KMS-11 (cell line): ENCODE measurements at regions not wholly inside any gene's neighbourhood (a gene's known extent, or its start where the extent isn't known, plus 50 kb on each side); places are given as distances from the start of the nearest gene placed in this dataset.
"Not testable (repeated sequence)": the region's sequence is repeated elsewhere in the genome, so short reads cannot be mapped to it uniquely, and the experiment has no call there.

Experiments
- H2AFZ ChIP-seq: fragments of 200-600 bp; sonication (generic); 2 replicates; pipeline ENCODE4 v1.6.1; 2016; ENCODE audit warnings: antibody characterized with exemption, mixed run types, low read depth
- H3K27ac ChIP-seq: fragments of 200-600 bp; sonication (generic); 2 replicates; pipeline ENCODE4 v1.6.1; 2016; ENCODE audit warnings: mild to moderate bottlenecking, mixed run types
- H3K27me3 ChIP-seq: fragments of 200-600 bp; sonication (generic); 2 replicates; pipeline ENCODE4 v1.6.1; 2017; ENCODE audit warnings: mild to moderate bottlenecking, low read depth, mixed run types, moderate library complexity; ENCODE audit not compliant: insufficient read depth
- H3K36me3 ChIP-seq: fragments of 200-600 bp; sonication (generic); 2 replicates; pipeline ENCODE4 v1.6.1; 2017; ENCODE audit warnings: mild to moderate bottlenecking, mixed run types; ENCODE audit not compliant: insufficient read depth
- H3K4me1 ChIP-seq: fragments of 200-600 bp; sonication (generic); 2 replicates; pipeline ENCODE4 v1.6.1; 2016; ENCODE audit warnings: mild to moderate bottlenecking, low read depth, mixed run types; ENCODE audit not compliant: poor library complexity, severe bottlenecking
- H3K4me2 ChIP-seq: fragments of 200-600 bp; sonication (generic); 2 replicates; pipeline ENCODE4 v1.7.0; 2016; ENCODE audit warnings: mild to moderate bottlenecking, mixed run types
- H3K4me3 ChIP-seq: fragments of 200-600 bp; sonication (generic); IDR thresholded peaks from 2 replicates; pipeline ENCODE4 v1.6.1; 2017; ENCODE audit warnings: low read depth, low read length, mixed read lengths; ENCODE audit not compliant: insufficient read depth
- H3K79me2 ChIP-seq: fragments of 200-600 bp; sonication (generic); 2 replicates; pipeline ENCODE4 v1.6.1; 2016; ENCODE audit warnings: low read depth, mixed run types; ENCODE audit not compliant: insufficient read depth
- H3K9ac ChIP-seq: fragments of 200-600 bp; sonication (generic); 2 replicates; pipeline ENCODE4 v1.6.1; 2016; ENCODE audit warnings: mild to moderate bottlenecking, mixed run types
- H4K20me1 ChIP-seq: fragments of 200-600 bp; sonication (generic); 2 replicates; pipeline ENCODE4 v1.6.1; 2016; ENCODE audit warnings: mild to moderate bottlenecking, mixed run types; ENCODE audit not compliant: insufficient read depth
- TF ChIP-seq, protein P1 (sequence below): fragments of 200-600 bp; sonication (generic); conservative IDR thresholded peaks from 2 replicates; pipeline ENCODE4 v1.6.1; 2017; ENCODE audit warnings: low read depth, mild to moderate bottlenecking, antibody characterized with exemption, low read length, moderate library complexity, mixed read lengths

DNA sequence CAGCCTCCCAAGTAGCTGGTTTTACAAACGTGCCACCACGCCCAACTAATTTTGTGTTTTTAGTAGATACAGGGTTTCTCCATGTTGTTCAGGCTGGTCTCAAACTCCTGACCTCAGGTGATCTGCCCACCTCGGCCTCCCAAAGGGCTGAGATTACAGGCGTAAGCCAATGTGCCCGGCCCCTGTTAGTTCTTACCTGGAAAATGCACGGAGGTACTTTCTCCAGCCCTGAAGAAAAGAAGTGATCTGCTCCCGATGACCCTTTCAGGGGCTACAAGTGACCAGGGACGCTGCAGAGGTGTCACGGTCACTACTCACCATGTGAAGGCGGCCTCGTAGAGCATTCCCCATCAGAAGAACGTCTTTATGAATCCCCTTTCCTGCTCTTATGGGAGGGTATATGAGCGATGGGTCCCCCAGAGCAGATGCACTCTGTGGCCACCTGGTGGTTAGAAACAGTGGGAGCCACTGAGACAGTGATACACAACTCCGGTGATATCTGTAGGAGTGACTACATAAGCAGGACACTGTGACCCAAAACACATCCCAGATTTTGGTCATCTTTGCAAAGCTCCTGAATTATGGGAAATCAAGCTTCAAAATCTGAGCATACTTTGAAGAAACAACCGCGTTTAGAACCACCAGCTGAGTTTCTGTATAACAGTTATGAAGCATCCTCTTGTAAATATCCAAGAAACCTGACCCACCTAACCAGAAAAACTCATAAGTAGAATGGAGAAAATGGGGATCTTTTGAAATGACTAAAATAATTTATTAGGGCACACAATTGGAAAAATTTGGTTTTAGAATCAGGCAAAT lies 102.7 kb upstream of the NBPF11 start:
- not testable (repeated sequence) for H3K27ac ChIP-seq, H3K36me3 ChIP-seq, H3K4me1 ChIP-seq, H3K4me3 ChIP-seq, H3K4me2 ChIP-seq, H3K9ac ChIP-seq, H4K20me1 ChIP-seq, H3K27me3 ChIP-seq, H3K79me2 ChIP-seq
- TF ChIP-seq, protein P1, sequence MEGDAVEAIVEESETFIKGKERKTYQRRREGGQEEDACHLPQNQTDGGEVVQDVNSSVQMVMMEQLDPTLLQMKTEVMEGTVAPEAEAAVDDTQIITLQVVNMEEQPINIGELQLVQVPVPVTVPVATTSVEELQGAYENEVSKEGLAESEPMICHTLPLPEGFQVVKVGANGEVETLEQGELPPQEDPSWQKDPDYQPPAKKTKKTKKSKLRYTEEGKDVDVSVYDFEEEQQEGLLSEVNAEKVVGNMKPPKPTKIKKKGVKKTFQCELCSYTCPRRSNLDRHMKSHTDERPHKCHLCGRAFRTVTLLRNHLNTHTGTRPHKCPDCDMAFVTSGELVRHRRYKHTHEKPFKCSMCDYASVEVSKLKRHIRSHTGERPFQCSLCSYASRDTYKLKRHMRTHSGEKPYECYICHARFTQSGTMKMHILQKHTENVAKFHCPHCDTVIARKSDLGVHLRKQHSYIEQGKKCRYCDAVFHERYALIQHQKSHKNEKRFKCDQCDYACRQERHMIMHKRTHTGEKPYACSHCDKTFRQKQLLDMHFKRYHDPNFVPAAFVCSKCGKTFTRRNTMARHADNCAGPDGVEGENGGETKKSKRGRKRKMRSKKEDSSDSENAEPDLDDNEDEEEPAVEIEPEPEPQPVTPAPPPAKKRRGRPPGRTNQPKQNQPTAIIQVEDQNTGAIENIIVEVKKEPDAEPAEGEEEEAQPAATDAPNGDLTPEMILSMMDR = peak; percentile 89
- peak overlapping the region; percentile 13; the same call in 1 of the 2 replicates for H2AFZ ChIP-seq

DNA sequence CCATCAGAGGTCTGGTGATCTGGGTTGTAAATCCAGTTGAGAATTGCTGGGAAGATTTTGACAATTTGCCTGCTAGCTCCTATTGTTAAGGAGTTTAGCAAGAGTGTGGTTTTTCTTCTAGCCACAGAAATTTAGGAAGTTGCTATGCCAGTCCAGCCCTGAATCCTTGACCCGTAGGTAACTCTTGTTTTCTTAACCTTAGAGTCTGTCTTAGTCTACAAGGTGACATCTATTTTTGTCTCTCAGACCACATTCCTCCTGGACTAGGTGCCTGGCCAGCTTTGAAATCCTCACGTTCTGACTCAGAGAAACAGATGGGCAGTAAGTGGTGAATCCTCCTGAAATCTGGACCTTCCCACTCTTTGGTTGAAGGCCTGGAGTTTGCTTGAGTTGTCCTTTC lies 101.7 kb upstream of the NBPF11 start:
- not testable (repeated sequence) for H4K20me1 ChIP-seq, H3K27me3 ChIP-seq, H3K79me2 ChIP-seq, H3K36me3 ChIP-seq, H3K27ac ChIP-seq, H3K4me3 ChIP-seq, H3K4me2 ChIP-seq, H3K4me1 ChIP-seq, H3K9ac ChIP-seq, H2AFZ ChIP-seq

DNA sequence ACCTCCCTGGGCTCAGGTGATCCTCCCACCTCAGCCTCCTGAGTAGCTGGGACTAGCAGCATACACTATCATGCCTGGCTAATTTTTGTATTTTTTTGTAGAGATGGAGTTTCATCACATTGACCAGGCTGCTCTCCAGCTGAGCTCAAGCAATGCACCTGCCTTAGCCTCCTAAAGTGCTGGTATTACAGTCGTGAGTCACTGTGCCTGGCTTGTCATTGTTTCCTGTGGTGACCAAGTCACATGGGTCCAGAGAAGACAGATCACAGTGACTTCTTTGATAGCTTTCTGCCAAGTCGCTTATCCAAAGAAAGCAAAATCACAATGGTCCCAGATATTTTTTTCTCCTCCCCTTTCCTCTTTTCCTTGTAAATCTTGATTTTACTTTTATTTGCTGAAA lies 96.7 kb upstream of the NBPF11 start:
- not testable (repeated sequence) for H2AFZ ChIP-seq, H3K27me3 ChIP-seq, H3K4me2 ChIP-seq, H4K20me1 ChIP-seq, H3K79me2 ChIP-seq, H3K9ac ChIP-seq, H3K4me3 ChIP-seq, H3K27ac ChIP-seq, H3K4me1 ChIP-seq, H3K36me3 ChIP-seq

DNA sequence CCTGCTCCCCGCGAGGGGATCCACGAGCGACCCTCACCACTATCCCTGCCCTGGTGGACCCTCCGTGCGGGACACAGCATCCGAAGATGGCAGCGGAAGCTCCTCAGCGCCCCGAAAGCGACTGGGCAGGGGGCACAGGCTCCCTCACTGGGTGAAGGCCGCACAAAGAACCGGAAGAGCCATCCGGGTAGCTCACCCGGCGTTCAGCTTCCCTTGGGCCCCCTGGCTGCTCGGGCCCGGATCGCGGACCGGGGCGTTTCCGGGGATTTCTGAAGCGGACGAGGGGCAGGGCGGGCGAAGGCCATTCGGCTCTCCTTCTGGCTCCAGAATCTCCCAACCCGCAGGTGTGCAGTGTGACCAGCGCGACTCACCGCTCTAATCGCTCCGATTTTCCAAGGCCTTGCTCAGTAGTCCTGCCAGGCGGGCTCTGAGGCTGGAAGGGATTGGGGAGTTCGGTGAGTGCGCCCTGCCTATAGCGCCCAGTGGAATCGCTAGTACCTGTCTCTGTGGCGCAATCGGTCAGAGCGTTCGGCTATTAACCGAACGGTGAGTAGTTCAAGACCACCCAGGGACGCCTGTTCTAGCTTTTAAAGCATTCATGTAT lies 94.3 kb upstream of the NBPF11 start:
- H3K9ac ChIP-seq, H3K27me3 ChIP-seq: not testable (repeated sequence)

DNA sequence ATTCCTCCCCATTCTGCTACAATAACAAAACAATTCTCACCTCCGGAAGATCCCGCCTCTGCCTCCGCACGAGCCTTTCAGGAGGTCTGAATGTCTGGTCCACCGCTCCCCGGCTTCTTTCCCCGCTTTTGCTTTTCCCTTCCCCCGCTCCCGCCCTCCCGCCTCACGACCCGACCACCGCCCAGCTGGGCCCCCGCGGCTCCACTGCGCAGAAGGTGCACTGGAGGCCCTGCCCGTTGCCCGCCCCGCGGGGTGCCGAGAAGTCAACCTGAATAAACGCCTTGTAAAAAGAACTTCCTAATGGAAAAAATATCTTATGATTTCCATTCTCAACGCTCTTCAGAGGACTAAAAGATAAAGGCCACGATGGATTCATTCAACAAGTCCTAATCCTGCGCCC lies 93.8 kb upstream of the NBPF11 start:
- H3K9ac ChIP-seq, H3K27ac ChIP-seq, H3K4me2 ChIP-seq, H4K20me1 ChIP-seq, H3K27me3 ChIP-seq, H3K4me3 ChIP-seq, H2AFZ ChIP-seq, H3K4me1 ChIP-seq, H3K79me2 ChIP-seq, H3K36me3 ChIP-seq: not testable (repeated sequence)

More for the DNA sequence above, 94.3 kb upstream of the NBPF11 start:
- H3K36me3 ChIP-seq, H3K4me2 ChIP-seq, H4K20me1 ChIP-seq, H3K27ac ChIP-seq, H3K4me1 ChIP-seq, H3K4me3 ChIP-seq, H3K79me2 ChIP-seq, H2AFZ ChIP-seq: not testable (repeated sequence)

DNA sequence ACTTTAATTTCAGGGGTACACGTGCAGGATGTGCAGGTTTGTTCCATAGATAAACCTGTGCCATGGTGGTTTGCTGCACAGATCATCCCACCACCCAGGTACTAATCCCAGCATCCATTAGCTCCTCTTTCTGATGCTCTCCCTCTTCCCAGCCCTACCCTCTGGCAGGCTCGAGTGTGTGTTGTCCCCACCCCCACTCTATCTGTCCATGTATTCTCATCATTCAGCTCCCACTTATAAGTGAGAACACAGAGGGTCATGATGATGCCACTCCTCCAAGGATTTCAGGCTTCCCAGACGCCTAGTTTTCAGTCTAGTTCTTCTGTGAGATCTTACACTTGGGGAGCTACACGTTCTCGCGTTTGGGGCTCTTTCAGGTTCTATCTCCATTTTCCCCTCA lies 93.4 kb upstream of the NBPF11 start:
- not testable (repeated sequence) for H3K9ac ChIP-seq, H3K4me3 ChIP-seq, H4K20me1 ChIP-seq, H3K27ac ChIP-seq, H3K36me3 ChIP-seq, H3K4me2 ChIP-seq, H3K27me3 ChIP-seq, H3K79me2 ChIP-seq, H2AFZ ChIP-seq, H3K4me1 ChIP-seq

DNA sequence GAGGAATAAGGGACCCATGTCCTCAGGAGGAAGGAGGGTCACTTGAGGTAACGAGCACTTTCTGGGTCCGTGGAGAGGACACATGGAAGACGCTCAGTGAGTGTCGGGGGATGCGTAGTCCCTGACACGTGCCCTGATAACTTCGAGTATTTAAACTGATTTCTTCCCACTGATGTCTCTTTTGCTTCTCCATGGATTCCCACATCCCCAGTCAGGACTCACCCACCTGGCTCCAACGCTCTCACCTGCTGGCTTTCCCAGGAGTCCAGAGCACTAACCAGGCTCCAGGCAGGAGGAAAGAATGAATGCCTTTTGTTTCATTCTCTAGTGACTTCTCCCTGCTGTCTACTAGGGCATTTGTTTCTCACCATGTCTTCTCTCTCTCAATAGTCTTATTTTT lies 81.2 kb upstream of the NBPF11 start:
- not testable (repeated sequence) for H3K36me3 ChIP-seq, H3K27ac ChIP-seq, H3K4me2 ChIP-seq, H3K4me3 ChIP-seq, H3K79me2 ChIP-seq, H3K4me1 ChIP-seq, H3K9ac ChIP-seq, H2AFZ ChIP-seq, H3K27me3 ChIP-seq, H4K20me1 ChIP-seq

DNA sequence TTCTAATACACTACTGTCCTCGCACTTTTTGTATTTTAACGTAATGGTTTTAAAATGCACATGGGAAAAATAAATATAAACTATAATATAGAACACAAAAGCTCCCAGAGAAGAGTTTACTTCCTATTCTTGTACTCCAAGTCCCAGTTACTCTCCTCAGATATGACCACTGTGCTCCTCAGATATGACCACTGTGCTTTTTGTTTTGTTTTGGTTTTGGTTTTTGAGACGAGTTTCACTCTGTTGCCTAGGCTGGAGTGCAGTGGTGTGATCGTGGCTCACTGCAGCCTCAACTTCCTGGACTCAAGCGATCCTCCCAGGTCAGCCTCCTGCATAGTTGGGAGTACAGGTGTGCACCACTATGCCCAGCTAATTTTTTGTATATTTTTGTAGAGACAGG lies 76.8 kb upstream of the NBPF11 start:
- not testable (repeated sequence) for H3K27me3 ChIP-seq, H3K27ac ChIP-seq, H3K4me1 ChIP-seq, H3K4me2 ChIP-seq, H4K20me1 ChIP-seq, H3K9ac ChIP-seq, H3K36me3 ChIP-seq, H3K4me3 ChIP-seq, H3K79me2 ChIP-seq, H2AFZ ChIP-seq

DNA sequence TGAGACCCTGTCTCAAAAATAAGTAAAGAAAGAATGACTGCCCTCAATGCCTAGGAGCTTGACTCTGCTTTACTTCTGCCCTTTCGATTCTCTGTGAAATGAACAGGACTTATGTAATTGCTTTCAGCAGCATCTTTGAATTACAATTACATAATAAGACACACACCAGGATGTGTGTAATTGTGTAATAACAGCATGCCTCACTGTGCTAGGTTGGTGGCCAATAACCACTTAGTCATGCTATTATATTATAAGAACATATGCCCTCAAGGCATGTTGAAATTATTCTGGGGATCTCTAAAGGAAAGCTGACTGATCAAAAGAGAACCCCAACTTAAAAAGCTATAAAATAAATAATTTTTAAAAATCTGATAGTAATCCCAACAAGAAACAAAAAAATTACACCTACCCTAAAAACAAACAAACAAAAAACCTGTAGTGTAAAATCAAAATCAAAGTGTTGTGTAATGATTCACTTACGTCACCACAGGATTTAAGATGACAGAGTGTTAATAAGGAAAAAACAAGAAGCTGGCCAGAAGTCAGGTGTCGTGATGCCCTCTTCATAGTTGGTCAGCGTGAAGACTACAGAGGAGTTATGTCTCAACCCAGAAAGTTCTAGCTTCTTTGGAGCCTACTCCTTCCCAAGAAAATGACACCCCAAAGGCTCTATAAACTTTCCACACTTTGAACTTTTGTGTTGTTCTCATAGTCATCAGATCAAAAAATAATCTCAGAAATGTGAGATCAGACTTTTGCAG lies 70.5 kb upstream of the NBPF11 start:
- not testable (repeated sequence) for H2AFZ ChIP-seq, H3K27me3 ChIP-seq, H3K79me2 ChIP-seq, H3K4me3 ChIP-seq, H3K4me1 ChIP-seq, H3K36me3 ChIP-seq, H3K4me2 ChIP-seq, H3K9ac ChIP-seq, H3K27ac ChIP-seq, H4K20me1 ChIP-seq
